RWPE1 (cell line): ENCODE measurements at regions not wholly inside any gene's neighbourhood (a gene's known extent, or its start where the extent isn't known, plus 50 kb on each side); places are given as distances from the start of the nearest gene placed in this dataset.
A peak's percentile ranks its signal among the peaks of the same experiment; 100 is the strongest.

Source experiments
- CTCF ChIA-PET: fragments of 350-600 bp; sonication (Branson Sonifier 250); formaldehyde crosslinking; extraction: SDS; loops from one replicate; lab custom pipeline; 2021; lab: Yijun Ruan, JAX
- POLR2A ChIA-PET: fragments of 400-600 bp; formaldehyde crosslinking; extraction: SDS; loops from one replicate; lab custom pipeline; 2020; ENCODE audit warnings: antibody characterized with exemption; ENCODE audit not compliant: low non-redundant PET; lab: Yijun Ruan, JAX
- DNase-seq: peaks from one replicate; pipeline ENCODE4 v3.0.0; 2012; ENCODE audit warnings: low spot score
- H3K27ac ChIP-seq: fragments of 450-650 bp; 2 replicates; pipeline ENCODE4 v1.5.1; 2017
- CTCF ChIP-seq: fragments of 450-650 bp; conservative IDR thresholded peaks from 2 replicates; pipeline ENCODE4 v1.5.1; 2017; ENCODE audit warnings: low read depth, mild to moderate bottlenecking

GRCh38 chr21:38997051-38997842 lies 186.0 kb downstream of the PSMG1 start:
- CTCF ChIA-PET: no interaction called here
- DNase-seq: no peak
- POLR2A ChIA-PET: no interaction called here
- H3K27ac ChIP-seq: no peak overlapping the region
- TF ChIP-seq CTCF: no peak

GRCh38 chr21:38996355-38996754 lies 186.9 kb downstream of the PSMG1 start:
- TF ChIP-seq CTCF: no peak
- DNase-seq: no peak
- H3K27ac ChIP-seq: no peak overlapping the region
- CTCF ChIA-PET: no interaction called here
- POLR2A ChIA-PET: no interaction called here

GRCh38 chr21:38995731-38996130 lies 187.5 kb downstream of the PSMG1 start:
- H3K27ac ChIP-seq: peak overlapping the region; percentile 100; the same call in 1 of the 2 replicates
- ChIA-PET CTCF (no interaction called here), POLR2A (interaction anchor here (0.6 kb wide), 1 partner anchor 197 kb away, joined by 3 read pairs; no protein-coding TSS in a partner anchor)
- DNase-seq: no peak
- no peak for TF ChIP-seq CTCF

GRCh38 chr21:38995071-38995669 lies 188.1 kb downstream of the PSMG1 start:
- no peak for DNase-seq
- ChIA-PET CTCF (interaction anchor here (0.6 kb wide), 1 partner anchor 186 kb away, joined by 4 read pairs; no protein-coding TSS in a partner anchor), POLR2A (interaction anchor here (0.6 kb wide), 1 partner anchor 198 kb away, joined by 3 read pairs; no protein-coding TSS in a partner anchor)
- no peak for TF ChIP-seq CTCF
- peak overlapping the region; percentile 100 for H3K27ac ChIP-seq

- TF ChIP-seq CTCF: no peak
- peak overlapping the region; percentile 100 for H3K27ac ChIP-seq
- ChIA-PET CTCF (interaction anchor here (0.6 kb wide), 1 partner anchor 330 kb away, joined by 3 read pairs; no protein-coding TSS in a partner anchor), POLR2A (no interaction called here)
- no peak for DNase-seq
Observed at GRCh38 chr21:38994042-38994441, 188.3 kb downstream of the ETS2 start.

- peak; percentile 91 for DNase-seq
- no peak for TF ChIP-seq CTCF
- POLR2A ChIA-PET: no interaction called here
- CTCF ChIA-PET: interaction anchor here (0.6 kb wide), 2 partner anchors 27 to 330 kb away, joined by 3 to 5 read pairs; no protein-coding TSS in a partner anchor
- H3K27ac ChIP-seq: peak overlapping the region; percentile 100
Observed at GRCh38 chr21:38993561-38993960, 187.8 kb downstream of the ETS2 start.
